ENCODE measurements at regions not wholly inside any gene's neighbourhood (a gene's known extent, or its start where the extent isn't known, plus 50 kb on each side); places are given as distances from the start of the nearest gene placed in this dataset.

GRCh38 chr2:128402911-128403670 is 84.4 kb upstream of the HS6ST1 start:
- DNase-seq = no peak

- no peak for DNase-seq
These were observed 85.4 kb upstream of the HS6ST1 start for GRCh38 chr2:128403814-128404708.

DNA sequence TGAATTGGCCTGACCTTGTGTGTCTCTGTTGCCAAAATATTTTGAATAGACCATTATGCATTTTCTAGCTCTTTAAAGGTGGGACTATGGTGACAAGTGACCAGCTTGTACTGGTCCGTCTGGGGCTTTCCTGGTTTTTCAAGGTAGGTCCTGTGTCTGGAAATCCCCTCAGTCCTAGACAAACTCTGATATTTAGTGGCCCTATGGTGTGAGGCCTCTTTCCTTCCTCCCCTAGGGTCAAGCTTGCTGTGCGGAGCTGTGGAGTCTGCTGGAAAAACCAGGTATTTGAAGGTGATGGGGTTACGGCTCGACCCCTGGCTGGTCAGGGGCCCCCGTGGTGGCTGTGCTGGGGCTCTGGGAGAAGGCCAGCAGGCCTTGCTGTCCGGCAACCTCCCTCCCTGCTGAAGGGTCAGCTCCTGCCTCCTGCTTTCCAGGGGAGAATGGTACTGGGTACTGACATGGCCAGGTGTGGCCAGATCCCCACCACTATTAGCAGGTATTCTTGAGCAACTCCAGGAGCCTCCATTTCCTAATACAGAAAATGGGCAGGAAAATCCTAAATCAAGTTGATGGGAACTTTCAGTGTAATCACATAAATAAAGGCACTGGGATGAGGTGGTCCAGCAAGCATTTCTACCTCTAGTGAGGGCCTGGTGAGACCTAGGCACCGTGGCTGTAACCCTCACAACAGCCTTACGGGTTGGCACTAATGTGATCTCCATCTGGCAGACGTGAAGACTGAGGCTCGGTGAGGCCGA is 86.2 kb upstream of the HS6ST1 start:
- DNase-seq = no peak

DNA sequence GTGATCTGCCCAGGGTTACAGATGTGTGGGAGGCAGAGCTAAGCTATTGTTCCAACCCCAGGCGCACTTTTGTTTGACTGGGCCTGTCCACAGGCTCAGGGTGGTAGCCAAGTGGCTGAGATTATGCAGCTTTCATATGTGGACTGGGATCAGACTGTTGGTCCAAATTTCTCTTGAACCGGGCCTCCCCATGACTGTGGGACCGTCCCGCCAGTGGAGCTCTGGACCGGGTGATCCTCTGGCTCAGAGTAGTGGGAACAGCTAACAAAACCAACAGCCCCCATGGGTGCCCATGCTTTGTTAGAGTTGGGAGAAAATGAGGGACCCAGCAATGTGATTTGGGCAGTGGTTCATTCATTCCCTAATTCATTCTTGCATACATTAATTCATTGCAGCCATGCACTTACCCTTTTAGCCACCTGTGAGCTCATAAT is 86.8 kb upstream of the HS6ST1 start:
- no peak for DNase-seq

DNA sequence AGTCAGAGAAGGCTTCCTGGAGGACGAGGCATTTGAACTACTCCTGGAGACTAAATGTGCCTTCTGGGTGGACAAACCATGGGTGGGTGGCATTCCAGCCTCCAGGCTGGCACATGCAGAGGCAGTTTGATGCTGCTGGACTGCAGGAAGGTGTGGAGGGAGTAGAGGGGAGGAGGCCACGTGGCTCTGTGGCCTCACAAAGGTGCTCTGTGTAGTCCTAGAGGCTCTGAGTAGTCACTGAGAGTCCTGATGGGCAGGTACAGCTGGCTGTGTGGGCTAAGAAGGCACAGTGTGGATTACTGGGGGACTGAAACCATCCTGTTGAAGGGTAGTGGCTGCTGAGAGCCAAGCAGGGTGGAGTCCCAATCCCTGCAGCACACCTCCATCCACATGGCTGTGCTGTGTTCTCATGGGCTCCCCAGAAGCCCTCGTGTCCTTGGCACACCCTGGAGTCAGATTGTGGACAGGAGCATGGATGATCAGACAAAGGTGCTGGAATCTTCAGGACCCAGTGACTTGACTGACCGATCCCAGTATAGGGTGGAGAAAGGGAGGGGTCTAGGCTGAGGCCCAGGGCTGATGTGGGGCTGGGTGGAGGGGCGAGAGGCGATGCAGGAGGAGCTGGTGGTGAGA is 87.4 kb upstream of the HS6ST1 start:
- no peak for DNase-seq

DNA sequence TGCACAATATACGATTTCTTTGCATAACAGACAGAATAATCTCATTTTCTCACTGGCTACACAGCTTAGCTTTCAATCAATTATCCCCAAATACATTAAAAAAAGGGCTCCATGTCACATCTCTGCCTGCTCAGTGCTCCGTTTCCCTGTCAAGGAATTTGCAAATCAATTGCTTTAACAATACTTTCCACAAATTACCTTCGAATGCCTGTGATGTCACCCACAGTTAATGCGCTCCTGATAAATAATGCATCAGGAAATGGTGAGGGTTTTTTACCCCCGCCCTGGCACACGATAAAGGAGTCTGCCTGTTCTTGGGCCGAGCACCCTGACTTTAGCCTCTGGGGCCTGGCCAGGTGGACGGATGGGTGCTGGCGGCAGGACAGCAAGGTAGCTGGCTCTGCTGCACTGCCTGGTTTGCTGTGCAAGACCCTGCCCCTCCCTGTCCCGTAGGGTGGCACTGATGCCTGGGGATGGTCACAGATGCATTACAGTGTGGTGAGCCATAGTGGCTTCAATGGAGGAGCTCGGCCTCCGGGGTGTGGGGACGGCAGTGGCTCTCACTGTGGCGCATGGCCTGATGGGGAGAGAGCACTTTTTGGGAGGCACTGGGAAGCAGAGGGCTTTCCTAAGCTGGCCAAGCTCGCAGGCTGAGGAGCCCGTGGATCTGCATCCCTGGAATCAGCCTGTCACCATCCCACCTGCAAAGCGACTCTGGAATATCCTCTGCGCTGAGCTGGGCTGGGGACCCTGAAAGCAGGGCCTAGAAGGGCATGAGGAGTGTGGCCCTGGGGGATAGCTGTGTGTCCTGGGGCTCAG is 88.3 kb upstream of the HS6ST1 start:
- no peak for DNase-seq

GRCh38 chr2:128408349-128409305 is 90.0 kb upstream of the HS6ST1 start:
- no peak for DNase-seq

GRCh38 chr2:128409326-128410034 is 90.8 kb upstream of the HS6ST1 start:
- no peak for DNase-seq

GRCh38 chr2:128410035-128410757 is 91.5 kb upstream of the HS6ST1 start:
- DNase-seq = no peak

GRCh38 chr2:128410758-128411215 is 92.1 kb upstream of the HS6ST1 start:
- DNase-seq = no peak

DNA sequence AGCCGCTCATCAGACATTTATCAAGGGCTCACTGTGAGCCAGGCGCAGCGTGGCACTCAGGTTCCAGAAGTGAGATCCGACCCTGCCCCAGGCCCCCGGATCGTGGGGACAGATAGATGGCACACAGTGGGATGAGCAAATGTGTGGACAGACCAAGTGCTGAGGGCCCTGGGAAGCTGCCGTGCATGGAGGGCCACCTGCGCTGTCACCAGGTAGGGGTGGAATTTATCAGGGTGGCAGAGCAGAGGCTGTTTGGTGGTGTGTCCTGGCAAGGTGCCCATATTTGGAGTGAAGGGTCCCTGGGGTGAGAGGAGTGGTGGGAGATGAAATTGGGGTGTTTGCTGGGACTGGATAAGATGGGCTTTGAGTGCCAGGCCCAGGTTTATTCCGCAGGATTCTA is 92.8 kb upstream of the HS6ST1 start:
- DNase-seq = no peak

DNA sequence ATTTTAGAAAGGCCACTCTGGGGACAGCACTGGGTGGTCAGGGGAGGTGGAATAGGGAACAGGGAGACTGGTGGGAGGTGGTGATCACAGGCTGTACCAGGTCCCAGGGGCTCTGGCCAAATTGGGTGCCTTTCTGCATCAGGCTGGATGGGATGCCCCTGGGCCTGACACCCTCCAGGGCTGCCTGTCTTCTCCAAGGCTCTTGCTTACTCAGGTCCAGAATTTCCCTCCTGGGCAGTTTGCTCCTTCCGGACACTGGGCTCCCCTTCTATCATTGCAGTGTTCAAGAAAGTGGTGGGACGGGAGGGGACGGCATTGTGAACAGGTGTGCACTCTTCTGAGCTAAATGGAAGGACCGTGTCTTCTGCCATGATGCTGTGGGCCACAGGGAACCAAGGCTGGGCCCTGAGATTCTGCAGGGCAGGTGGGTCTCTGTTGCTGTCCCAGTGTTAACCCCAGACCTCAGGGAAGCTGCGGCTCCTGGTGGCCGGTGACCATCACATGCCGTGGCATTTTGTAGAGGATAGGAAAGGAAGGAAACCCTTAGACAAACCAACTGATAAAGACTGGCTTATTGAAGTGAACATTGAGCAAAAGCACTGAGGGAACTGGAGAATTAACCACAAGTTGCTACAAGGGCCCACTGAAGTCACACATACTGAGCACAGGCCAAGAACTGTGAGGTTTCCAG is 93.7 kb upstream of the HS6ST1 start:
- DNase-seq = no peak

GRCh38 chr2:128413014-128413717 is 94.5 kb upstream of the HS6ST1 start:
- no peak for DNase-seq

DNA sequence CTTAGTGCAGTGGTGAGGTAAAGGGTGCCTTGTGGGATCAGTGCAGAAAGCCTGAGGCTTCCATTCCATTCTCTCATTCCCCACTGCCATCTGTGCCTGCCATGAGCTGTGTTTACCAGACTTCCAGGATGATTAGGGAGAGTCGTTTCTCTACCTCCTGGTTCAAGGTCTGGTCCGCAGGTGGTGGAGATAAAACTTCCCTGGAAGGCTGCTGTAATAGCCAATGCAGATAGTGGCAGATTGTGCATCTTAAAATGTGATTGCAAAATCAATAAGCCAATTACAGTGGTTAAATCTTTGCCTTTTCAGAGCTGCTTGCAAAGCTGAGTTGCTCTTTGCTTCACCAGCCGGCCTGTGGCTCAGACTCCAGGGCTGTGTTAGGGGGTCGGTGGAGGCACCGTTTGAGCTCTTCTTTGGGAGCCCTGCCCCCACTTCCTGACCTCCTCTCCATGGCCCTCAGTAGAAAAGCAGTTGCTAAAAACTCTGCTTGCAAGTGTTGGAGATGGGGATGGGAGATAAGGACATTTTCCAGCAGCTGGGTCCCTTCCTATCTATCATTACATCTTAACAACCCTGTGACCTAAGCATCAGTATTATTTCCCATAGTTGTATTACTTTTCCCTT is 95.2 kb upstream of the HS6ST1 start:
- DNase-seq = no peak

GRCh38 chr2:128414351-128414750 is 95.7 kb upstream of the HS6ST1 start:
- DNase-seq = no peak

- DNase-seq = no peak
These were observed 96.5 kb upstream of the HS6ST1 start for GRCh38 chr2:128414946-128415778.

GRCh38 chr2:128415779-128416061 is 97.1 kb upstream of the HS6ST1 start:
- no peak for DNase-seq

All from activated CD4-positive, CD25-positive, alpha-beta regulatory T cell treated with anti-CD3 and anti-CD28 coated beads, Interleukin-2, amount 50 U/mL, for 72 hours (primary cell).